ENCODE measurements at regions not wholly inside any gene's neighbourhood (a gene's known extent, or its start where the extent isn't known, plus 50 kb on each side); places are given as distances from the start of the nearest gene placed in this dataset.
"Not testable (repeated sequence)": the region's sequence is repeated elsewhere in the genome, so short reads cannot be mapped to it uniquely, and the experiment has no call there.

- DNase-seq (ENCODE audit: low read depth in 4 of 4, low spot score in 1 of 4) = no peak
Observed at GRCh38 chr5:83001796-83002381, 75.3 kb downstream of the TMEM167A start.

GRCh38 chr5:83000922-83001321 lies 76.3 kb downstream of the TMEM167A start:
- DNase-seq (ENCODE audit: low read depth in 4 of 4, low spot score in 1 of 4) = no peak

GRCh38 chr5:83000428-83000827 lies 76.8 kb downstream of the TMEM167A start:
- no peak for DNase-seq (ENCODE audit: low read depth in 4 of 4, low spot score in 1 of 4)

GRCh38 chr5:82993416-82993815 lies 83.8 kb downstream of the TMEM167A start:
- DNase-seq (ENCODE audit: low read depth in 4 of 4, low spot score in 1 of 4) = no peak

- no peak for DNase-seq (ENCODE audit: low read depth in 4 of 4, low spot score in 1 of 4)
Observed at GRCh38 chr5:82992646-82993045, 84.5 kb downstream of the TMEM167A start.

GRCh38 chr5:82991678-82992323 lies 85.4 kb downstream of the TMEM167A start:
- DNase-seq (ENCODE audit: low read depth in 4 of 4, low spot score in 1 of 4) = no peak

GRCh38 chr5:82991059-82991458 lies 86.1 kb downstream of the TMEM167A start:
- DNase-seq (ENCODE audit: low read depth in 4 of 4, low spot score in 1 of 4) = no peak

- DNase-seq (ENCODE audit: low read depth in 4 of 4, low spot score in 1 of 4) = no peak
Observed at GRCh38 chr5:82987188-82987587, 90.0 kb downstream of the TMEM167A start.

GRCh38 chr5:82986404-82986803 lies 90.8 kb downstream of the TMEM167A start:
- DNase-seq (ENCODE audit: low read depth in 4 of 4, low spot score in 1 of 4) = no peak

GRCh38 chr5:82985763-82986162 lies 91.4 kb downstream of the TMEM167A start:
- DNase-seq (ENCODE audit: low read depth in 4 of 4, low spot score in 1 of 4) = no peak

GRCh38 chr5:82984786-82985735 lies 92.1 kb downstream of the TMEM167A start:
- no peak for DNase-seq (ENCODE audit: low read depth in 4 of 4, low spot score in 1 of 4)

GRCh38 chr5:82982846-82983245 lies 94.3 kb downstream of the TMEM167A start:
- no peak for DNase-seq (ENCODE audit: low read depth in 4 of 4, low spot score in 1 of 4)

- not testable (repeated sequence) for DNase-seq (ENCODE audit: low read depth in 4 of 4, low spot score in 1 of 4)
Observed at GRCh38 chr5:82976887-82977286, 100.3 kb downstream of the TMEM167A start.

- DNase-seq (ENCODE audit: low read depth in 4 of 4, low spot score in 1 of 4) = no peak
Observed at GRCh38 chr5:82975812-82976211, 101.4 kb downstream of the TMEM167A start.

- no peak for DNase-seq (ENCODE audit: low read depth in 4 of 4, low spot score in 1 of 4)
Observed at GRCh38 chr5:82975396-82975795, 101.8 kb downstream of the TMEM167A start.

GRCh38 chr5:82974346-82974745 lies 102.8 kb downstream of the TMEM167A start:
- DNase-seq (ENCODE audit: low read depth in 4 of 4, low spot score in 1 of 4) = not testable (repeated sequence)

- DNase-seq (ENCODE audit: low read depth in 4 of 4, low spot score in 1 of 4) = no peak
Observed at GRCh38 chr5:82971901-82972300, 105.3 kb downstream of the TMEM167A start.

- DNase-seq (ENCODE audit: low read depth in 4 of 4, low spot score in 1 of 4) = not testable (repeated sequence)
Observed at GRCh38 chr5:82971034-82971806, 106.0 kb downstream of the TMEM167A start.

- DNase-seq (ENCODE audit: low read depth in 4 of 4, low spot score in 1 of 4) = peak; percentile 1 to 28 (median 5)
Observed at GRCh38 chr5:82969221-82969976, 107.8 kb downstream of the TMEM167A start.

GRCh38 chr5:82967072-82967471 lies 110.1 kb downstream of the TMEM167A start:
- no peak for DNase-seq (ENCODE audit: low read depth in 4 of 4, low spot score in 1 of 4)

Data from stimulated activated CD4-positive, alpha-beta T cell treated with anti-CD3 and anti-CD28 coated beads, Interleukin-1b, Interleukin-23, amount 100 ng/mL, for 24 hours (primary cell).